Heart left ventricle (tissue), 16 donors: ENCODE measurements at regions not wholly inside any gene's neighbourhood (a gene's known extent, or its start where the extent isn't known, plus 50 kb on each side); places are given as distances from the start of the nearest gene placed in this dataset.
A peak's percentile ranks its signal among the peaks of the same experiment; 100 is the strongest.

Experiments used
- ATAC-seq, 4 donors: fragments of 200-7000 bp; cut with Tn5 transposase; one replicate each; pipeline ENCODE4 v1.9.1; 2020 to 2022; ENCODE audit warnings: moderate library complexity in 4 of 4, mild to moderate bottlenecking in 3 of 4, moderate number of reproducible peaks in 1 of 4
- DNase-seq, 5 donors: peaks; one replicate each; pipeline ENCODE4 v3.0.0-alpha.2; 2020
- H3K27ac ChIP-seq, 12 donors: fragments of 200-600 bp; sonication (generic) in 4 of 12; one replicate each; pipeline versions ENCODE4 v1.5.0 to v1.8.0; 2016 to 2022; ENCODE audit warnings: mild to moderate bottlenecking in 2 of 12
- H3K27me3 ChIP-seq, 9 donors: fragments of 200-600 bp; sonication (generic) in 2 of 9; one replicate each; pipeline versions ENCODE4 v1.5.1 to v1.8.0; 2016 to 2022; ENCODE audit warnings: mild to moderate bottlenecking in 3 of 9
- H3K36me3 ChIP-seq, 9 donors: fragments of 200-600 bp; sonication (generic) in 2 of 9; one replicate each; pipeline versions ENCODE4 v1.5.0 to v1.8.0; 2018 to 2022; ENCODE audit warnings: mild to moderate bottlenecking in 2 of 9
- H3K4me1 ChIP-seq, 12 donors: fragments of 200-600 bp; sonication (generic) in 4 of 12; one replicate each; pipeline versions ENCODE4 v1.5.0 to v1.8.0; 2016 to 2022; ENCODE audit warnings: mild to moderate bottlenecking in 3 of 12
- H3K4me3 ChIP-seq, 12 donors: fragments of 200-600 bp; sonication (generic) in 4 of 12; one replicate each; pipeline versions ENCODE4 v1.5.0 to v1.8.0; 2017 to 2022; ENCODE audit warnings: mild to moderate bottlenecking in 9 of 12, moderate library complexity in 4 of 12
- H3K9me3 ChIP-seq, 12 donors: fragments of 200-600 bp; sonication (generic) in 4 of 12; one replicate each; pipeline versions ENCODE4 v1.5.0 to v1.8.0; 2016 to 2022; ENCODE audit warnings: mild to moderate bottlenecking in 1 of 12
- CTCF ChIP-seq, 12 donors: fragments of 200-600 bp; sonication (generic) in 4 of 12; IDR thresholded peaks; one replicate each; pipeline versions ENCODE4 v1.5.0 to v1.8.0; 2018 to 2022; ENCODE audit warnings: antibody characterized with exemption in 12 of 12, mild to moderate bottlenecking in 5 of 12
- POLR2A ChIP-seq, 2 donors: fragments of 450-650 bp; IDR thresholded peaks; one replicate each; pipeline ENCODE4 v1.6.1; 2017; ENCODE audit warnings: antibody characterized with exemption in 2 of 2, mild to moderate bottlenecking in 2 of 2, moderate library complexity in 2 of 2
- WGBS, 4 donors: extraction: QIAGEN DNeasy Blood & Tissue Kit in 2 of 4; methylation state at CpG; one replicate each; pipeline versions ENCODE4 v1.1.5 to v1.1.7; 2013 to 2018; 5-methylcytosine and 5-hydroxymethylcytosine counted together
- intact Hi-C, 10 donors: fragments of 100-400 bp; cut with DNase I; formaldehyde crosslinking; loops; one replicate each; pipeline versions ENCODE4 v1.11.1 to v1.14.2; 2022
- donor health status: ischemic (EF 13 %, LVEDD 7.1; RV severe dilation, severe dysfunction).
- donor health status: healthy with polysubstance abuse.
- donor health status: DM: no; HTN: yes; CAD: no.
- donor health status: DM: no; HTN: no; CAD: no.
- donor health status: ischemic (EF 25% LVEDD 6.9; RV normal size, moderate dysfunction).
- donor health status: ischemic (EF 25% LVEDD 5.7; RV mildly dilated, moderate dysfunction).
- donor health status: healthy.
- donor health status: DM: yes; HTN: yes; CAD: no.
- donor health status: ischemic (EF 35%, LVEDD 5.7; RV mildly dilated, moderate dysfunction).
- donor health status: nonischemic (EF 11% LVEDD 7.7; RV severe dilation, severe dysfunction).
- donor health status: DM: yes; HTN: yes; CAD: no.
- donor health status: PGD.
- donor health status: ischemic (EF 29% LVEDD 5.4; RV normal size, mild dysfunction).
- donor health status: nonischemic (EF 23%, LVEDD 6.1; RV moderate dilation, normal function).

- H3K4me3 ChIP-seq, result no peak overlapping the region
- H3K36me3 ChIP-seq, result no peaks in the 10 kb centered on the region
- H3K27ac ChIP-seq, result no peak overlapping the region
- WGBS, 4 donors, result 49 to 85% (median 64%) methylated on average over 2 of the region's 2 CpGs
- DNase-seq (no peak), ATAC-seq (no peak)
- TF ChIP-seq CTCF (IDR thresholded peaks at IDR 0.05) (no peak), POLR2A (IDR thresholded peaks at IDR 0.05) (no peak)
- H3K9me3 ChIP-seq, result no peaks in the 10 kb centered on the region
- intact Hi-C loops, result loop anchor here in 1 of 10 donors (5.0 kb wide), 1 partner anchor 34 kb away; no protein-coding TSS in a partner anchor
- no peaks in the 10 kb centered on the region for H3K4me1 ChIP-seq
- no peaks in the 10 kb centered on the region for H3K27me3 ChIP-seq
These were observed 156.1 kb downstream of the LARP7 start for GRCh38 chr4:112793033-112793432.

- no peak overlapping the region for H3K27ac ChIP-seq
- H3K4me1 ChIP-seq, result peaks cover 0 to 14% (median 0%) of the 10 kb centered on the region in 12 donors
- intact Hi-C loops, result no loop called here
- ATAC-seq (no peak), DNase-seq (no peak)
- H3K36me3 ChIP-seq, result peaks cover 0 to 6% (median 0%) of the 10 kb centered on the region in 9 donors
- TF ChIP-seq POLR2A (IDR thresholded peaks at IDR 0.05) (no peak), CTCF (IDR thresholded peaks at IDR 0.05) (no peak)
- H3K9me3 ChIP-seq, result no peaks in the 10 kb centered on the region
- no peak overlapping the region for H3K4me3 ChIP-seq
- WGBS, 4 donors, result 94 to 99% (median 94%) methylated on average over 5 of the region's 5 CpGs
- no peaks in the 10 kb centered on the region for H3K27me3 ChIP-seq
These were observed 163.1 kb downstream of the LARP7 start for GRCh38 chr4:112800001-112800400.

GRCh38 chr4:112801341-112801740, 164.4 kb downstream of the LARP7 start:
- ATAC-seq (no peak), DNase-seq (no peak)
- Histone ChIP-seq H3K4me3 (no peak overlapping the region), H3K4me1 (peaks cover 0 to 14% (median 0%) of the 10 kb centered on the region in 12 donors), H3K36me3 (peaks cover 0 to 6% (median 0%) of the 10 kb centered on the region in 9 donors), H3K9me3 (no peaks in the 10 kb centered on the region), H3K27me3 (no peaks in the 10 kb centered on the region), H3K27ac (no peak overlapping the region)
- TF ChIP-seq CTCF (IDR thresholded peaks at IDR 0.05), result no peak
- TF ChIP-seq POLR2A (IDR thresholded peaks at IDR 0.05), result no peak
- intact Hi-C loops, result no loop called here

GRCh38 chr4:112802780-112803179, 165.8 kb downstream of the LARP7 start:
- 53 to 60% (median 58%) methylated on average over 6 of the region's 6 CpGs for WGBS, 4 donors
- intact Hi-C loops, result no loop called here
- H3K27me3 ChIP-seq, result no peaks in the 10 kb centered on the region
- H3K27ac ChIP-seq, result no peak overlapping the region
- no peak for TF ChIP-seq POLR2A (IDR thresholded peaks at IDR 0.05)
- no peak for TF ChIP-seq CTCF (IDR thresholded peaks at IDR 0.05)
- H3K9me3 ChIP-seq, result no peaks in the 10 kb centered on the region
- peaks cover 0 to 6% (median 0%) of the 10 kb centered on the region in 9 donors for H3K36me3 ChIP-seq
- H3K4me3 ChIP-seq, result no peak overlapping the region
- DNase-seq, result no peak
- H3K4me1 ChIP-seq, result peaks cover 0 to 19% (median 0%) of the 10 kb centered on the region in 12 donors
- peak in 2 of 4 donors; percentile 42 to 55 for ATAC-seq
